Keratinocyte (primary cell): ENCODE measurements at regions not wholly inside any gene's neighbourhood (a gene's known extent, or its start where the extent isn't known, plus 50 kb on each side); places are given as distances from the start of the nearest gene placed in this dataset.

Experiments
- DNase-seq: peaks from one replicate; pipeline ENCODE4 v3.0.0-alpha.2; 2011; ENCODE audit warnings: low read depth, missing footprints, low spot score
- FAIRE-seq: peaks from 2 replicates; lab custom pipeline; 2011; peaks lifted over from hg19 to GRCh38; lab: Jason Lieb, UNC
- H2AFZ ChIP-seq: 2 replicates; pipeline ENCODE4 v1.6.0; 2012; ENCODE audit warnings: low read length, control low read depth, inconsistent platforms; ENCODE audit not compliant: control insufficient read depth
- H3K27ac ChIP-seq: 2 replicates; pipeline ENCODE4 v1.5.1; 2011; ENCODE audit warnings: low read length; ENCODE audit not compliant: control insufficient read depth, insufficient read depth
- H3K27me3 ChIP-seq: 3 replicates; pipeline ENCODE4 v1.6.0; 2011; ENCODE audit warnings: low read length; ENCODE audit not compliant: control insufficient read depth, insufficient read depth; ENCODE audit errors: extremely low read depth
- H3K36me3 ChIP-seq, 2 experiments: 2 replicates in 1 of 2; 3 replicates in 1 of 2; pipeline ENCODE4 v1.5.1; 2011; ENCODE audit warnings: low read length in 2 of 2, mild to moderate bottlenecking in 1 of 2; ENCODE audit not compliant: control insufficient read depth in 2 of 2, insufficient read depth in 2 of 2; ENCODE audit errors: extremely low read depth in 1 of 2
- H3K4me1 ChIP-seq: 3 replicates; pipeline ENCODE4 v1.5.1; 2011; ENCODE audit warnings: low read length; ENCODE audit not compliant: control insufficient read depth, insufficient read depth; ENCODE audit errors: extremely low read depth
- H3K4me2 ChIP-seq: 3 replicates; pipeline ENCODE4 v1.6.0; 2011; ENCODE audit warnings: low read depth, low read length; ENCODE audit not compliant: control insufficient read depth, insufficient read depth; ENCODE audit errors: extremely low read depth
- H3K4me3 ChIP-seq, 3 experiments: fragments of 200-600 bp in 1 of 3; sonication (generic) in 1 of 3; 2 replicates in 2 of 3; 3 replicates in 1 of 3; pipeline ENCODE4 v1.5.1; 2011 to 2016; ENCODE audit warnings: low read length in 3 of 3, mild to moderate bottlenecking in 3 of 3, control low read depth in 2 of 3, inconsistent platforms in 1 of 3, low read depth in 1 of 3, mixed read lengths in 1 of 3, mixed run types in 1 of 3, moderate library complexity in 1 of 3; ENCODE audit not compliant: control insufficient read depth in 2 of 3, insufficient read depth in 2 of 3; ENCODE audit errors: extremely low read depth in 1 of 3
- H3K79me2 ChIP-seq: 2 replicates; pipeline ENCODE4 v1.6.0; 2012; ENCODE audit warnings: low read length; ENCODE audit not compliant: control insufficient read depth, insufficient read depth
- H3K9ac ChIP-seq: 3 replicates; pipeline ENCODE4 v1.6.0; 2011; ENCODE audit warnings: low read length; ENCODE audit not compliant: control insufficient read depth, insufficient read depth; ENCODE audit errors: extremely low read depth
- H3K9me1 ChIP-seq: 3 replicates; pipeline ENCODE4 v1.6.0; 2011; ENCODE audit warnings: low read length; ENCODE audit not compliant: control insufficient read depth, insufficient read depth; ENCODE audit errors: extremely low read depth
- H3K9me3 ChIP-seq: 2 replicates; pipeline ENCODE4 v1.5.1; 2012; ENCODE audit warnings: low read depth, low read length; ENCODE audit not compliant: control insufficient read depth
- H4K20me1 ChIP-seq: 3 replicates; pipeline ENCODE4 v1.6.0; 2011; ENCODE audit warnings: low read length; ENCODE audit not compliant: control insufficient read depth, insufficient read depth; ENCODE audit errors: extremely low read depth
- CTCF ChIP-seq, 3 experiments: IDR thresholded peaks in 1 of 3; conservative IDR thresholded peaks in 1 of 3; optimal IDR thresholded peaks in 1 of 3; 2 replicates in 2 of 3; 3 replicates in 1 of 3; pipeline versions ENCODE3 to v1.5.1; 2011; ENCODE audit warnings: low read length in 3 of 3, mild to moderate bottlenecking in 3 of 3, moderate library complexity in 2 of 3, control low read depth in 1 of 3, inconsistent platforms in 1 of 3; ENCODE audit not compliant: insufficient read depth in 2 of 3; ENCODE audit errors: extremely low read depth in 1 of 3
- EZH2 ChIP-seq: IDR thresholded peaks from one replicate; pipeline ENCODE4 v1.6.1; 2012; ENCODE audit warnings: inconsistent platforms, mild to moderate bottlenecking, low read length, moderate library complexity
- dilution Hi-C: fragments of 300-500 bp; cut with MboI; formaldehyde crosslinking; loops from one replicate; pipeline ENCODE4 v1.7.0; 2020; ENCODE audit warnings: low sequenced_read_pairs; ENCODE audit not compliant: extremely low pct_ligation_motif_present

GRCh38 chr5:68381060-68381459 is 165.5 kb downstream of the PIK3R1 start:
- no peak overlapping the region for H2AFZ ChIP-seq
- H3K27ac ChIP-seq, result no peak overlapping the region
- H3K27me3 ChIP-seq, result no peaks in the 10 kb centered on the region

GRCh38 chr5:68381909-68382308 is 166.4 kb downstream of the PIK3R1 start:
- Histone ChIP-seq H3K27me3 (no peaks in the 10 kb centered on the region), H3K9ac (no peak overlapping the region), H2AFZ (no peak overlapping the region), H3K36me3 (no peaks in the 10 kb centered on the region), H3K4me2 (no peak overlapping the region), H3K27ac (no peak overlapping the region), H3K79me2 (no peaks in the 10 kb centered on the region), H3K9me3 (peaks cover 2% of the 10 kb centered on the region), H3K4me1 (peaks cover 18% of the 10 kb centered on the region), H3K9me1 (no peaks in the 10 kb centered on the region), H3K4me3 (no peak overlapping the region), H4K20me1 (no peaks in the 10 kb centered on the region)
- DNase-seq (no peak), FAIRE-seq (no peak)
- no peak for TF ChIP-seq EZH2
- TF ChIP-seq CTCF (optimal IDR thresholded peaks at IDR 0.05 in 1 of 3, IDR thresholded peaks at IDR 0.05 in 1 of 3, conservative IDR thresholded peaks at IDR 0.05 in 1 of 3; ENCODE audit: extremely low read depth in 1 of 3, insufficient read depth in 2 of 3, low read length in 3 of 3), result no peak
- dilution Hi-C loops, result no loop called here

More at GRCh38 chr5:68381060-68381459, 165.5 kb downstream of the PIK3R1 start:
- no peak for TF ChIP-seq EZH2
- no peak for TF ChIP-seq CTCF (optimal IDR thresholded peaks at IDR 0.05 in 1 of 3, IDR thresholded peaks at IDR 0.05 in 1 of 3, conservative IDR thresholded peaks at IDR 0.05 in 1 of 3; ENCODE audit: extremely low read depth in 1 of 3, insufficient read depth in 2 of 3, low read length in 3 of 3)
- Histone ChIP-seq H3K4me1 (peaks cover 23% of the 10 kb centered on the region), H3K4me2 (no peak overlapping the region), H4K20me1 (no peaks in the 10 kb centered on the region), H3K9me1 (no peaks in the 10 kb centered on the region), H3K79me2 (no peaks in the 10 kb centered on the region), H3K36me3 (no peaks in the 10 kb centered on the region), H3K4me3 (no peak overlapping the region), H3K9ac (no peak overlapping the region), H3K9me3 (peaks cover 2% of the 10 kb centered on the region)
- dilution Hi-C loops, result no loop called here
- DNase-seq (no peak), FAIRE-seq (no peak)
